HG03159 (cell line): ENCODE measurements at regions not wholly inside any gene's neighbourhood (a gene's known extent, or its start where the extent isn't known, plus 50 kb on each side); places are given as distances from the start of the nearest gene placed in this dataset.

Experiments
- ATAC-seq: cut with Tn5 transposase; IDR thresholded peaks from one replicate; pipeline ENCODE4 v1.9.1; 2021; ENCODE audit warnings: mild to moderate bottlenecking, moderate library complexity; ENCODE audit not compliant: unreplicated experiment

- no peak for ATAC-seq
These were observed 209.9 kb downstream of the ARL4C start for GRCh38 chr2:234286956-234287355.

GRCh38 chr2:234286118-234286598 is 210.7 kb downstream of the ARL4C start:
- no peak for ATAC-seq

- ATAC-seq = no peak
These were observed 211.3 kb downstream of the ARL4C start for GRCh38 chr2:234285541-234285940.

GRCh38 chr2:234279637-234280036 is 217.2 kb downstream of the ARL4C start:
- no peak for ATAC-seq

GRCh38 chr2:234278556-234279255 is 218.2 kb downstream of the ARL4C start:
- no peak for ATAC-seq

GRCh38 chr2:234275515-234275914 is 221.4 kb downstream of the ARL4C start:
- ATAC-seq = no peak

GRCh38 chr2:234273887-234274584 is 222.8 kb downstream of the ARL4C start:
- ATAC-seq = no peak

GRCh38 chr2:234272069-234272850 is 221.8 kb downstream of the SPP2 start:
- no peak for ATAC-seq

GRCh38 chr2:234271338-234271737 is 220.8 kb downstream of the SPP2 start:
- ATAC-seq = no peak

- no peak for ATAC-seq
These were observed 219.3 kb downstream of the SPP2 start for GRCh38 chr2:234269769-234270204.

GRCh38 chr2:234267534-234267933 is 217.0 kb downstream of the SPP2 start:
- ATAC-seq = no peak

- ATAC-seq = no peak
These were observed 216.4 kb downstream of the SPP2 start for GRCh38 chr2:234266952-234267351.

GRCh38 chr2:234265206-234265605 is 214.7 kb downstream of the SPP2 start:
- no peak for ATAC-seq

- no peak for ATAC-seq
These were observed 211.2 kb downstream of the SPP2 start for GRCh38 chr2:234261736-234262135.

- no peak for ATAC-seq
These were observed 208.9 kb downstream of the SPP2 start for GRCh38 chr2:234259440-234259839.

GRCh38 chr2:234258562-234259141 is 208.2 kb downstream of the SPP2 start:
- no peak for ATAC-seq

GRCh38 chr2:234257859-234258561 is 207.5 kb downstream of the SPP2 start:
- ATAC-seq = no peak

- ATAC-seq = no peak
These were observed 206.0 kb downstream of the SPP2 start for GRCh38 chr2:234256516-234256915.

GRCh38 chr2:234254783-234255521 is 204.4 kb downstream of the SPP2 start:
- ATAC-seq = no peak

GRCh38 chr2:234252772-234253171 is 202.3 kb downstream of the SPP2 start:
- ATAC-seq = no peak
